C4-2B (cell line): ENCODE measurements at regions not wholly inside any gene's neighbourhood (a gene's known extent, or its start where the extent isn't known, plus 50 kb on each side); places are given as distances from the start of the nearest gene placed in this dataset.
"Not testable (repeated sequence)": the region's sequence is repeated elsewhere in the genome, so short reads cannot be mapped to it uniquely, and the experiment has no call there.

Source experiments
- H3K27ac ChIP-seq: fragments of 450-650 bp; 2 replicates; pipeline ENCODE4 v1.5.1; 2017
- CTCF ChIP-seq: fragments of 450-650 bp; conservative IDR thresholded peaks from 2 replicates; pipeline ENCODE4 v1.5.1; 2017; ENCODE audit warnings: mild to moderate bottlenecking
- ZFX ChIP-seq: fragments of 450-650 bp; IDR thresholded peaks from 2 replicates; pipeline ENCODE4 v1.6.1; 2017

- no peak overlapping the region for H3K27ac ChIP-seq
- TF ChIP-seq ZFX (no peak), CTCF (no peak)
Observed at GRCh38 chr13:27353708-27354107, 70.7 kb upstream of the GTF3A start.

- TF ChIP-seq CTCF (no peak), ZFX (no peak)
- H3K27ac ChIP-seq: no peak overlapping the region
Observed at GRCh38 chr13:27354379-27354778, 70.0 kb upstream of the GTF3A start.

- no peak overlapping the region for H3K27ac ChIP-seq
- no peak for TF ChIP-seq CTCF
- TF ChIP-seq ZFX: no peak
Observed at GRCh38 chr13:27355894-27356293, 68.5 kb upstream of the GTF3A start.

GRCh38 chr13:27358420-27358819 lies 66.0 kb upstream of the GTF3A start:
- no peak for TF ChIP-seq ZFX
- TF ChIP-seq CTCF: no peak
- no peak overlapping the region for H3K27ac ChIP-seq

GRCh38 chr13:27359199-27359821 lies 65.1 kb upstream of the GTF3A start:
- H3K27ac ChIP-seq: no peak overlapping the region
- TF ChIP-seq ZFX (no peak), CTCF (peak; percentile 97)

- no peak for TF ChIP-seq ZFX
- no peak for TF ChIP-seq CTCF
- H3K27ac ChIP-seq: no peak overlapping the region
Observed at GRCh38 chr13:27360562-27360961, 63.9 kb upstream of the GTF3A start.

- TF ChIP-seq ZFX (no peak), CTCF (peak; percentile 100)
- no peak overlapping the region for H3K27ac ChIP-seq
Observed at GRCh38 chr13:27362064-27362751, 62.2 kb upstream of the GTF3A start.

- H3K27ac ChIP-seq: not testable (repeated sequence)
Observed at GRCh38 chr13:27363637-27364036, 60.8 kb upstream of the GTF3A start.
